Heart left ventricle (tissue), 13 donors: ENCODE measurements at regions not wholly inside any gene's neighbourhood (a gene's known extent, or its start where the extent isn't known, plus 50 kb on each side); places are given as distances from the start of the nearest gene placed in this dataset.

Source experiments
- CTCF ChIP-seq, 12 donors: fragments of 200-600 bp; sonication (generic) in 4 of 12; IDR thresholded peaks; one replicate each; pipeline versions ENCODE4 v1.5.0 to v1.8.0; 2018 to 2022; ENCODE audit warnings: antibody characterized with exemption in 12 of 12, mild to moderate bottlenecking in 5 of 12
- POLR2A ChIP-seq, 2 donors: fragments of 450-650 bp; IDR thresholded peaks; one replicate each; pipeline ENCODE4 v1.6.1; 2017; ENCODE audit warnings: antibody characterized with exemption in 2 of 2, mild to moderate bottlenecking in 2 of 2, moderate library complexity in 2 of 2
- donor health status: ischemic (EF 13 %, LVEDD 7.1; RV severe dilation, severe dysfunction).
- donor health status: DM: no; HTN: yes; CAD: no.
- donor health status: DM: no; HTN: no; CAD: no.
- donor health status: ischemic (EF 25% LVEDD 6.9; RV normal size, moderate dysfunction).
- donor health status: ischemic (EF 25% LVEDD 5.7; RV mildly dilated, moderate dysfunction).
- donor health status: ischemic (EF 35%, LVEDD 5.7; RV mildly dilated, moderate dysfunction).
- donor health status: nonischemic (EF 11% LVEDD 7.7; RV severe dilation, severe dysfunction).
- donor health status: DM: yes; HTN: yes; CAD: no.
- donor health status: PGD.
- donor health status: ischemic (EF 29% LVEDD 5.4; RV normal size, mild dysfunction).
- donor health status: nonischemic (EF 23%, LVEDD 6.1; RV moderate dilation, normal function).

- TF ChIP-seq CTCF (IDR thresholded peaks at IDR 0.05) (no peak), POLR2A (IDR thresholded peaks at IDR 0.05) (no peak)
Observed at GRCh38 chr3:16768956-16769355, 115.8 kb upstream of the PLCL2 start.
